Calu3 (cell line): ENCODE measurements at regions not wholly inside any gene's neighbourhood (a gene's known extent, or its start where the extent isn't known, plus 50 kb on each side); places are given as distances from the start of the nearest gene placed in this dataset.

Source experiments
- BruUV-seq: library from RNA; stranded (reverse); fragments of 400-500 nt; replicated peaks from 2 replicates; lab custom pipeline; 2021; lab: Mats Ljungman, UMichigan
- CTCF ChIA-PET: fragments of 300-600 bp; sonication (Branson Sonifier 250); formaldehyde crosslinking; loops from one replicate; lab custom pipeline; 2022; ENCODE audit warnings: antibody characterized with exemption; lab: Charles Lee
- DNase-seq: peaks from one replicate; pipeline ENCODE4 v3.0.0; 2022
- H3K27ac Mint-ChIP-seq: one replicate; pipeline ENCODE4 v1.8.0; 2022; ENCODE audit warnings: mixed read lengths; ENCODE audit not compliant: unreplicated experiment
- H3K27me3 Mint-ChIP-seq: one replicate; pipeline ENCODE4 v1.8.0; 2022; ENCODE audit warnings: mixed read lengths; ENCODE audit not compliant: unreplicated experiment
- H3K36me3 Mint-ChIP-seq: one replicate; pipeline ENCODE4 v1.8.0; 2022; ENCODE audit warnings: mild to moderate bottlenecking, moderate library complexity, mixed read lengths; ENCODE audit not compliant: insufficient read depth, unreplicated experiment
- H3K4me1 Mint-ChIP-seq: one replicate; pipeline ENCODE4 v1.8.0; 2022; ENCODE audit warnings: mild to moderate bottlenecking, low read depth, mixed read lengths; ENCODE audit not compliant: unreplicated experiment
- H3K4me3 Mint-ChIP-seq: one replicate; pipeline ENCODE4 v1.8.0; 2022; ENCODE audit warnings: mild to moderate bottlenecking, low read depth, moderate library complexity, mixed read lengths; ENCODE audit not compliant: unreplicated experiment
- H3K9me3 Mint-ChIP-seq: one replicate; pipeline ENCODE4 v1.8.0; 2022; ENCODE audit warnings: low read depth, mixed read lengths; ENCODE audit not compliant: unreplicated experiment
- CTCF ChIP-seq: fragments of 200-600 bp; IDR thresholded peaks from one replicate; pipeline ENCODE4 v1.8.0; 2022; ENCODE audit warnings: antibody characterized with exemption; ENCODE audit not compliant: unreplicated experiment
- intact Hi-C: fragments of 100-400 bp; cut with micrococcal nuclease; formaldehyde crosslinking; loops from one replicate; pipeline ENCODE4 v1.10.0; 2022; ENCODE audit not compliant: unreplicated experiment

- Mint-ChIP-seq H3K9me3 (no peaks in the 10 kb centered on the region), H3K36me3 (no peaks in the 10 kb centered on the region), H3K27ac (no peak overlapping the region), H3K27me3 (no peaks in the 10 kb centered on the region), H3K4me3 (no peak overlapping the region), H3K4me1 (no peaks in the 10 kb centered on the region)
- no TSS peak for BruUV-seq
- CTCF ChIA-PET = no interaction called here
- no peak for DNase-seq
- intact Hi-C loops = loop anchor here (5.0 kb wide), 2 partner anchors 161 to 234 kb away; no protein-coding TSS in a partner anchor
- TF ChIP-seq CTCF = no peak
These were observed 287.7 kb upstream of the ZSWIM2 start for GRCh38 chr2:187136646-187137045.

- TF ChIP-seq CTCF = no peak
- DNase-seq = no peak
- no peaks in the 10 kb centered on the region for H3K36me3 Mint-ChIP-seq
- intact Hi-C loops = no loop called here
- no peaks in the 10 kb centered on the region for H3K9me3 Mint-ChIP-seq
- BruUV-seq = no TSS peak
- no peak overlapping the region for H3K4me3 Mint-ChIP-seq
- H3K27ac Mint-ChIP-seq = no peak overlapping the region
- H3K4me1 Mint-ChIP-seq = no peaks in the 10 kb centered on the region
- no peaks in the 10 kb centered on the region for H3K27me3 Mint-ChIP-seq
- CTCF ChIA-PET = no interaction called here
These were observed 285.3 kb upstream of the ZSWIM2 start for GRCh38 chr2:187134306-187134705.

- intact Hi-C loops = no loop called here
- no TSS peak for BruUV-seq
- no peaks in the 10 kb centered on the region for H3K9me3 Mint-ChIP-seq
- H3K27me3 Mint-ChIP-seq = no peaks in the 10 kb centered on the region
- no peak overlapping the region for H3K4me3 Mint-ChIP-seq
- CTCF ChIA-PET = no interaction called here
- H3K36me3 Mint-ChIP-seq = no peaks in the 10 kb centered on the region
- H3K4me1 Mint-ChIP-seq = no peaks in the 10 kb centered on the region
- no peak for DNase-seq
- no peak overlapping the region for H3K27ac Mint-ChIP-seq
- TF ChIP-seq CTCF = no peak
These were observed 280.9 kb upstream of the ZSWIM2 start for GRCh38 chr2:187129868-187130267.

GRCh38 chr2:187129306-187129705 is 280.3 kb upstream of the ZSWIM2 start:
- no peaks in the 10 kb centered on the region for H3K9me3 Mint-ChIP-seq
- no peak for TF ChIP-seq CTCF
- no peaks in the 10 kb centered on the region for H3K36me3 Mint-ChIP-seq
- no peaks in the 10 kb centered on the region for H3K27me3 Mint-ChIP-seq
- DNase-seq = no peak
- no peak overlapping the region for H3K4me3 Mint-ChIP-seq
- no peaks in the 10 kb centered on the region for H3K4me1 Mint-ChIP-seq
- intact Hi-C loops = no loop called here
- H3K27ac Mint-ChIP-seq = no peak overlapping the region
- CTCF ChIA-PET = no interaction called here
- no TSS peak for BruUV-seq
